Liver (tissue), 3 donors: ENCODE measurements at regions not wholly inside any gene's neighbourhood (a gene's known extent, or its start where the extent isn't known, plus 50 kb on each side); places are given as distances from the start of the nearest gene placed in this dataset.

ENCODE experiments used
- CTCF ChIP-seq: fragments of 150-350 bp; IDR thresholded peaks from 2 replicates; pipeline ENCODE4 v1.5.1; 2017; ENCODE audit warnings: improper control_type of control experiment, low read depth, low read length; ENCODE audit not compliant: missing input control
- GABPA ChIP-seq, 2 donors: IDR thresholded peaks in 1 of 2; conservative IDR thresholded peaks in 1 of 2; 2 replicates each; pipeline ENCODE4 v1.6.1; 2016; ENCODE audit warnings: antibody characterized with exemption in 2 of 2, mild to moderate bottlenecking in 1 of 2, moderate library complexity in 1 of 2
- HNF4A ChIP-seq, 2 donors: conservative IDR thresholded peaks; 2 replicates each; pipeline ENCODE4 v1.6.1; 2016; ENCODE audit warnings: antibody characterized with exemption in 2 of 2, mild to moderate bottlenecking in 2 of 2
- HNF4G ChIP-seq: IDR thresholded peaks from 2 replicates; pipeline ENCODE4 v1.6.1; 2016; ENCODE audit warnings: antibody characterized with exemption
- JUND ChIP-seq, 2 donors: IDR thresholded peaks; 2 replicates each; pipeline ENCODE4 v1.6.1; 2016; ENCODE audit warnings: antibody characterized with exemption in 2 of 2
- MAX ChIP-seq: IDR thresholded peaks from 2 replicates; pipeline ENCODE4 v1.6.1; 2016; ENCODE audit warnings: antibody characterized with exemption
- REST ChIP-seq: IDR thresholded peaks from 2 replicates; pipeline ENCODE4 v1.6.1; 2016; ENCODE audit warnings: antibody characterized with exemption, mild to moderate bottlenecking
- donor health status: healthy.
- donor health status: healthy.

DNA sequence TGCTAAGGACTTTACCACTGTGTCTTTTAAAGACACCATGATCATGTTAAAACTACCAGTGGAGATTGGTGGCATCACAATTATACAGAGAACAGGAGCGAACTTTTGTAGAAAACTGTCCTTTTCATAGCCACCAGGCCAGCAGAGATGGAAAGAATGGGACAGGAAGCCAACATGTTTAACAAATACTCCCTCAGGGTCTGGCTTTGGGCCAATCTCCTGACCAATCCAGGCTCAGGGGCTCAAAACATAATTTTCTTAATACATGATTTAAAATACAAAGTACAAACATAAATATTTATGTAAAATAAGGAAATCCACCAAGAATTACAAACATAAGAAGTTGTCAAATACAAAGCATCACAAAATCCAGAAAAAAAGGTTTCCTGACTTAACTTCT is 266.0 kb downstream of the VPS13C start:
- TF ChIP-seq CTCF (no peak), MAX (no peak), REST (no peak), JUND (IDR thresholded peaks at IDR 0.05) (no peak), HNF4A (conservative IDR thresholded peaks at IDR 0.05) (no peak), HNF4G (no peak), GABPA (IDR thresholded peaks at IDR 0.05 in 1 of 2, conservative IDR thresholded peaks at IDR 0.05 in 1 of 2) (no peak)
